ENCODE measurements at regions not wholly inside any gene's neighbourhood (a gene's known extent, or its start where the extent isn't known, plus 50 kb on each side); places are given as distances from the start of the nearest gene placed in this dataset.
"Not testable (repeated sequence)": the region's sequence is repeated elsewhere in the genome, so short reads cannot be mapped to it uniquely, and the experiment has no call there.

GRCh38 chr13:73827434-73827833, 306.8 kb downstream of the KLF12 start:
- no peak overlapping the region for H3K4me3 Mint-ChIP-seq
- peaks cover 8 to 12% of the 10 kb centered on the region in 2 donors for H3K4me1 Mint-ChIP-seq
- no peak for ATAC-seq (replicated peaks)
- H3K27me3 Mint-ChIP-seq: no peaks in the 10 kb centered on the region
- H3K9me3 Mint-ChIP-seq: no peaks in the 10 kb centered on the region
- H3K27ac Mint-ChIP-seq: no peak overlapping the region
- no peak for DNase-seq
- H3K36me3 Mint-ChIP-seq: peaks cover 5 to 16% of the 10 kb centered on the region in 2 donors

- peaks cover 9 to 16% of the 10 kb centered on the region in 2 donors for H3K36me3 Mint-ChIP-seq
- no peak overlapping the region for H3K4me3 Mint-ChIP-seq
- DNase-seq (no peak), ATAC-seq (replicated peaks) (no peak)
- H3K27me3 Mint-ChIP-seq: no peaks in the 10 kb centered on the region
- peaks cover 0 to 1% of the 10 kb centered on the region in 2 donors for H3K9me3 Mint-ChIP-seq
- H3K27ac Mint-ChIP-seq: no peak overlapping the region
- peaks cover 15 to 22% of the 10 kb centered on the region in 2 donors for H3K4me1 Mint-ChIP-seq
Observed at GRCh38 chr13:73825143-73825542, 309.1 kb downstream of the KLF12 start.

DNA sequence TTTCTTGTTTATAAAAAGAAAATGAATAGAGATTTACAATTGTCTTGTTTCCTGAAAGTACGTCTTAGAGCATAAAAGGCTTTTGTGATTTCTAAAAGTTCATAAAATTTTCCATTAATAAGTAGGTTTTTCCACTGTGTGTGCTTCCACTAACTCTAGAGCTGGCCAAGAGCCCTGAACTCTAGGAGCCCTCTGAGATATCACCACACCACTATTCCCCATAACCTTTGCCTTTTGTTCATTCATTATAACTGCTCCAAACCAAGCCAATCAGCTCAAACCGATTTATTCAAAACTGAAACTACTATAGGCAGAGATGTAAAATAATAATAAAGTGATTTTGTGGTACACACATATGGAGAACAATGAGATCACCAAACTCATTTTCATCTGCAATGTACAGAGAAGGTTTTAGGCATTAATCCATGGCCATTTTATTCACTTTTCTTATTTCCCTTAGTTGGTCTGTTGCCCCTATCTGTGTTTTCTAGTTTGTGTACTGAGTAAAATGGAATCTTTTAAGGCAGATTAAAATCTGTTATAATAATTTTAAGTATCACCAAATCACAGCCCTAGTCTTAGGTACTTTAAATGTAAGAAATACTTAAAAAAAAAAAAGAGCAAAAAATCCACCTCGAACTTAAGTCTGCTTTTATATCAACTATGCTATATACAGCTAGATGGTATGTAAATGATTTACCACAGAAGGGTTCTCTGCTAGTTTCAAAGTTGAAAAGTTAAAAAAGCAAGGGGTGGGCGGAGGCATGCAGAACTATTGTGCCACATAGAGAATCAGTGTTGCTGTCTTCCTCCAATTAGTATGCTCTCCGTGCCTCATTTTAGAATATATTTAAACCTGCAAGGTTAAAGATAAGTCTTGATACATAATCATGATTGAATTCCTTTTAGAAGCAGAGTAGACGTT, 311.3 kb downstream of the KLF12 start:
- Mint-ChIP-seq H3K4me1 (peaks cover 18 to 30% of the 10 kb centered on the region in 2 donors), H3K4me3 (no peak overlapping the region), H3K27me3 (no peaks in the 10 kb centered on the region), H3K9me3 (peaks cover 0 to 1% of the 10 kb centered on the region in 2 donors), H3K27ac (no peak overlapping the region), H3K36me3 (peaks cover 19% of the 10 kb centered on the region in 2 donors)
- no peak for DNase-seq
- ATAC-seq (replicated peaks): no peak

- H3K9me3 Mint-ChIP-seq: peaks cover 0 to 1% of the 10 kb centered on the region in 2 donors
- peaks cover 18 to 30% of the 10 kb centered on the region in 2 donors for H3K4me1 Mint-ChIP-seq
- no peak for DNase-seq
- no peaks in the 10 kb centered on the region for H3K27me3 Mint-ChIP-seq
- H3K36me3 Mint-ChIP-seq: peaks cover 15 to 25% of the 10 kb centered on the region in 2 donors
- peak in 1 of 2 donors; percentile 27 for ATAC-seq (replicated peaks)
- no peak overlapping the region for H3K4me3 Mint-ChIP-seq
- H3K27ac Mint-ChIP-seq: no peak overlapping the region
Observed at GRCh38 chr13:73820688-73821087, 313.5 kb downstream of the KLF12 start.

DNA sequence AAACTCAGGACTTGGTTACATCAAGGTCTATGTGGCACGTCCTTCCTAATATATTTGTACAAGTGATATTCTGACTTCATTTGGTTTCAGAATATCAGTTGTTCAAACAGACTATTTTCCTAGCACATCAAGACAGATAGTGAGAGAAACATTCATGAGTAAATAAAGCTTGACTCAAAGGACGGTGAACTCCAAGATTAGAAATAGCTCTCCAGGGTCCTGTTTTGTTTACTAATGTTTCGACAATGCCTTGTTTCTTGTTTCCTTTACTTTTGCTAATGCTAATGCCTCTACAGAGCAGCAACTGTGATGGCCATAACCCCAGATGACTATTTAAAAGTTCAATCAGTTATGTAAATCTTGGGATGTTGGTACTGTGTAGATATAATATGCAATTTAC, 313.9 kb downstream of the KLF12 start:
- H3K27ac Mint-ChIP-seq: no peak overlapping the region
- DNase-seq (no peak), ATAC-seq (replicated peaks) (no peak)
- peaks cover 18 to 30% of the 10 kb centered on the region in 2 donors for H3K4me1 Mint-ChIP-seq
- H3K9me3 Mint-ChIP-seq: peaks cover 0 to 1% of the 10 kb centered on the region in 2 donors
- H3K27me3 Mint-ChIP-seq: no peaks in the 10 kb centered on the region
- no peak overlapping the region for H3K4me3 Mint-ChIP-seq
- H3K36me3 Mint-ChIP-seq: peaks cover 14 to 23% of the 10 kb centered on the region in 2 donors

DNA sequence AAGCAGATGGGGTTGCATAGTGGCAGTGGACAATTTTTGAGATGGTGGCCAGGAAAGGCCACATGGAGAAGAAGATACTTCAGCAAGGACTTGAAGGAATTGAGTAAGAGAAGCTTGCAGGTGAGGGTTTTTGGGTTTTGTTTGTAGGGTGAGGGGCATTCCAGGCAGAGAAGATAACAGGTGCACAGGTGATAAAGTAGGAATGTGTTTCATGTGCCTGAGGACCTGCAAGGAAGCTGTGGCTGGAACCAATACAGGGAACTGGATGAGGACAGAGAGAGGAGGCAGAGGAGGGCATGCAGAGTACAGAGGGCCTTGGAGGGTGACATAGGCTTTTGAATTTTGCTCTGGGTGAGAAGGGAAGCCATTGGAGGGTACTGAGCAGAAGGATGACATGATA, 314.5 kb downstream of the KLF12 start:
- ATAC-seq (replicated peaks) (no peak), DNase-seq (no peak)
- Mint-ChIP-seq H3K36me3 (peaks cover 11 to 20% of the 10 kb centered on the region in 2 donors), H3K4me3 (no peak overlapping the region), H3K9me3 (peaks cover 0 to 1% of the 10 kb centered on the region in 2 donors), H3K27ac (peak overlapping the region; percentile 56), H3K27me3 (no peaks in the 10 kb centered on the region), H3K4me1 (peaks cover 18 to 30% of the 10 kb centered on the region in 2 donors)

DNA sequence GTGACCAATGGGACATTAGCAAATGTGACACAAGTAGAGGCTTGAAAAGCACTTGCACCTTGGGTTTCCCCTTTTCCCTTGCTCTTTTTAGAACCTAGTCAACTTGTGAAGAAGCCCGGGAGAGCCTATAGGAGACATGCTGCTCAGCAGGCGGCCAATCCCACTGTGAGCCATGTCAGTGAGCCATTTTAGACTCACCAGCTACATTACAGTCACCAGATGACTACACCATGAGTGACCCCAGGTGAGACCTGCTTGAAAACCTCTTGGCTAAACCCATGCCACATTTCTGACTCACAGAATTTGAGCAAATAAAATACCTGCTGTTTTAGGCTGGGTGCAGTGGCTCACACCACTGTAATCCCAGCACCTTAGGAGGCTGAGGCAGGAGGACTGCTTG, 317.5 kb downstream of the KLF12 start:
- Mint-ChIP-seq H3K9me3 (peaks cover 0 to 1% of the 10 kb centered on the region in 2 donors), H3K4me1 (peaks cover 16 to 22% of the 10 kb centered on the region in 2 donors), H3K27ac (no peak overlapping the region), H3K36me3 (peaks cover 23 to 24% of the 10 kb centered on the region in 2 donors), H3K27me3 (no peaks in the 10 kb centered on the region), H3K4me3 (no peak overlapping the region)
- no peak for DNase-seq
- ATAC-seq (replicated peaks): no peak

GRCh38 chr13:73815796-73816195, 318.4 kb downstream of the KLF12 start:
- peaks cover 7 to 13% of the 10 kb centered on the region in 2 donors for H3K4me1 Mint-ChIP-seq
- H3K27me3 Mint-ChIP-seq: no peaks in the 10 kb centered on the region
- no peaks in the 10 kb centered on the region for H3K9me3 Mint-ChIP-seq
- H3K27ac Mint-ChIP-seq: no peak overlapping the region
- peaks cover 20 to 23% of the 10 kb centered on the region in 2 donors for H3K36me3 Mint-ChIP-seq
- H3K4me3 Mint-ChIP-seq: no peak overlapping the region
- ATAC-seq (replicated peaks) (no peak), DNase-seq (no peak)

DNA sequence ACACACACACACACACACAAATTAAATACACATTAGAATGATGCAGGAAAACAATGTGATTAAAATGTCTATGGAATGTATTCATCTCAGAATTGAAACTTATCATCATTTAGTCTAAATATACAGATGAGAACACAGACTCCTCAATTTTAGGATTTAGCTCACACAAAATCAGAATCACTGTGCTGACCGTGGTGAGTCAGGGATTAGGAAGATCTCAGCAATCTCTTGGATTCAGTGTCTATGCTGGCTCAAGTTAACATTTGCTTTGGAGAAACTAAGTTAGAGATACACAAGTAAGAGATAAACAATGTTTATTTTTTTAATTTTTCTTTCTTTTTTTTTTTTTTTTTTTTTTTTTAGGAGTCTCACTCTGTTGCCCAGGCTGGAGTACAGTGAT, 323.6 kb downstream of the KLF12 start:
- Mint-ChIP-seq H3K9me3 (no peaks in the 10 kb centered on the region), H3K4me1 (no peaks in the 10 kb centered on the region), H3K36me3 (peaks cover 5 to 21% of the 10 kb centered on the region in 2 donors), H3K27ac (peak overlapping the region; percentile 59), H3K27me3 (no peaks in the 10 kb centered on the region), H3K4me3 (no peak overlapping the region)
- no peak for DNase-seq
- ATAC-seq (replicated peaks): no peak

- Mint-ChIP-seq H3K36me3 (peaks cover 5 to 21% of the 10 kb centered on the region in 2 donors), H3K4me3 (no peak overlapping the region), H3K4me1 (no peaks in the 10 kb centered on the region), H3K27me3 (no peaks in the 10 kb centered on the region), H3K27ac (no peak overlapping the region), H3K9me3 (no peaks in the 10 kb centered on the region)
- DNase-seq: no peak
- no peak for ATAC-seq (replicated peaks)
Observed at GRCh38 chr13:73809561-73809960, 324.6 kb downstream of the KLF12 start.

DNA sequence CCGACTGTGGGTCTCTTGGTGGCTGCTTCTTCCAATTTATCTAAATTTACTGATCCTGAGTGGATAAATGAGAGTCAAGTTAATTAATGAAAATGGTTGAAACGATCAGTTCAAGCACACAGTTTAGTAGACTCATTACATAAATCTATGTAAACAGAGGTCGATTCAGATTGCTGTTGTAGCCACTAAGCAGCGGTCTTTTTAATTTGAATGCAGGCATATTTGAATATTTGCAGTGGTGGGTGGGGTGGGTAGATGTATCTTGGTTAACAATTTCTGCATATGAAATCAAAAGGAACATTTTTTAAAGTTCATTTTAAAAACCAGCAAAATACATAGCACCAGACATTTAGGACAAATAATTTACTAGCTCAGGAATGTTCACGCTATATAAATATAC, 325.9 kb downstream of the KLF12 start:
- Mint-ChIP-seq H3K27ac (no peak overlapping the region), H3K4me3 (no peak overlapping the region), H3K27me3 (no peaks in the 10 kb centered on the region), H3K4me1 (peaks cover 0 to 2% of the 10 kb centered on the region in 2 donors), H3K36me3 (peaks cover 6 to 24% of the 10 kb centered on the region in 2 donors), H3K9me3 (no peaks in the 10 kb centered on the region)
- no peak for DNase-seq
- ATAC-seq (replicated peaks): no peak

- H3K27me3 Mint-ChIP-seq; ATAC-seq (replicated peaks); H3K9me3 Mint-ChIP-seq; H3K4me1 Mint-ChIP-seq; H3K4me3 Mint-ChIP-seq; DNase-seq; H3K27ac Mint-ChIP-seq: not testable (repeated sequence)
- H3K36me3 Mint-ChIP-seq: peaks cover 6 to 15% of the 10 kb centered on the region in 2 donors
Observed at GRCh38 chr13:73805326-73805958, 328.8 kb downstream of the KLF12 start.

DNA sequence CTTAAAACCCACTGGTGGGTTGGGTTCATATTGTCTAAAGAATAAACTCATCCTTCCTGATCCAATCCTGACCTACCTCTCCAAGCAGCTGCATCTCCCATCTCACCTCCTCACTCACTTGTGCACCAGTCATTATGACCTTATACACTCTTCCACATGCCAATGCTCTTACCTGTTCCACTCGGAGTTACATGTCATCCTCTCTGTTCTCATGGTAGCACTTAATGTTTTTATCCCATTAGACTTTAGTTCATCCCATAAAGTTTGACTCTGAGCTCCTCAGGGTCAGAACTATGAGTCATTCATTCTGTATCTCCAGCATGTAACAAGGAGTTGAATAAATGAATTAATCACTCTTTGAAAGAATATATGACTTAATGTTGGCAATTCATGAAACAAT, 330.2 kb downstream of the KLF12 start:
- DNase-seq (no peak), ATAC-seq (replicated peaks) (no peak)
- Mint-ChIP-seq H3K27ac (no peak overlapping the region), H3K4me1 (peaks cover 0 to 4% of the 10 kb centered on the region in 2 donors), H3K4me3 (no peak overlapping the region), H3K9me3 (peaks cover 0 to under 1% of the 10 kb centered on the region in 2 donors), H3K27me3 (no peaks in the 10 kb centered on the region), H3K36me3 (peaks cover 7 to 17% of the 10 kb centered on the region in 2 donors)

DNA sequence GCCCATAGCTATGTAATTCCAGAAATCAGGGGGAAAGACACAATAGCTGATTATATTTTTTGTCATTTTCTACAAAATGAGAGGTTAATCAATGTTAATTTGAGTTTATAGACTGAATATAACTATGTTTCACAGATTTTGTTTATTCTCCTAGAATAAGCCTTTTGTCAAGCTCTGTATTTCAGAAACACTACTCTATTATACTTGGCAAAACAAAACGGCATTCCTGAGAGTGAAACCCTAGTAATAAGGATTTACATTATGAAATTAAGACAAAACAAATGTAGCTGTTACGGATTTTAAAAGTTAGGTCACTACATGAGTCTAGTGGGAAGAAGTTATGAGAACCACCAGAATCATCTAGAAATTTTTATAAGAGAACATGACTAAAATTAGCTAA, 334.2 kb downstream of the KLF12 start:
- Mint-ChIP-seq H3K4me3 (no peak overlapping the region), H3K27ac (no peak overlapping the region), H3K27me3 (no peaks in the 10 kb centered on the region), H3K4me1 (peaks cover 0 to 4% of the 10 kb centered on the region in 2 donors), H3K36me3 (peaks cover 19 to 28% of the 10 kb centered on the region in 2 donors), H3K9me3 (peaks cover 0 to 3% of the 10 kb centered on the region in 2 donors)
- no peak for ATAC-seq (replicated peaks)
- DNase-seq: no peak

Measured in stimulated activated naive B cell treated with anti-CD40 and anti-IgM and Interleukin-4, amounts not matched to agents 10 μg/mL and 1 μg/mL and 100 μg/mL, for 72 hours (primary cell).